ENCODE measurements at regions not wholly inside any gene's neighbourhood (a gene's known extent, or its start where the extent isn't known, plus 50 kb on each side); places are given as distances from the start of the nearest gene placed in this dataset.

GRCh38 chr1:9486466-9487140 lies 52.7 kb upstream of the SLC25A33 start:
- WGBS (ENCODE audit: low lambda C conversion rate): 89% methylated on average over 12 of the region's 12 CpGs
- Histone ChIP-seq H3K4me2 (no peak overlapping the region), H3K36me3 (replicated peaks in 1 of 2; ENCODE audit: control insufficient read depth in 1 of 2, insufficient read depth in 2 of 2, low read length in 1 of 2) (no peaks in the 10 kb centered on the region), H3K9me2 (no peaks in the 10 kb centered on the region), H2AFZ (ENCODE audit: low read depth) (no peak overlapping the region), H3K27me3 (ENCODE audit: insufficient read depth) (no peaks in the 10 kb centered on the region), H3K27ac (ENCODE audit: low read depth in 2 of 2, low read length in 1 of 2) (no peak overlapping the region), H3K79me2 (ENCODE audit: insufficient read depth) (no peaks in the 10 kb centered on the region), H4K20me1 (ENCODE audit: insufficient read depth) (no peaks in the 10 kb centered on the region), H3K4me3 (ENCODE audit: low read depth in 2 of 2, low read length in 1 of 2) (no peak overlapping the region), H3K9me3 (no peaks in the 10 kb centered on the region), H3F3A (replicated peaks; ENCODE audit: insufficient read depth) (no peaks in the 10 kb centered on the region), H3K9ac (no peak overlapping the region), H3K4me1 (ENCODE audit: control insufficient read depth in 1 of 2, insufficient read depth in 2 of 2, low read depth in 1 of 2, low read length in 1 of 2) (no peaks in the 10 kb centered on the region)
- no peak for DNase-seq
- CTCF ChIA-PET: interaction anchor here (0.6 to 7.4 kb wide), 2 partner anchors 197 to 286 kb away, joined by 3 to 55 read pairs; no protein-coding TSS in a partner anchor
- no peak for TF ChIP-seq RXRA (IDR thresholded peaks at IDR 0.05; ENCODE audit: borderline replicate concordance, low read depth)
- TF ChIP-seq TAF1 (IDR thresholded peaks at IDR 0.05; ENCODE audit: borderline replicate concordance, low read depth, low read length): no peak
- TF ChIP-seq FOXJ3 (CRISPR knock-in tag; IDR thresholded peaks at IDR 0.05): no peak
- POLR2A ChIA-PET: no interaction called here

Small RNAs in the stretch of these regions (small RNA-seq; reads per million reads assigned to genes)
- 0 reads per million in 7 experiments for gene RNA5SP40
